ENCODE measurements at regions not wholly inside any gene's neighbourhood (a gene's known extent, or its start where the extent isn't known, plus 50 kb on each side); places are given as distances from the start of the nearest gene placed in this dataset.

DNA sequence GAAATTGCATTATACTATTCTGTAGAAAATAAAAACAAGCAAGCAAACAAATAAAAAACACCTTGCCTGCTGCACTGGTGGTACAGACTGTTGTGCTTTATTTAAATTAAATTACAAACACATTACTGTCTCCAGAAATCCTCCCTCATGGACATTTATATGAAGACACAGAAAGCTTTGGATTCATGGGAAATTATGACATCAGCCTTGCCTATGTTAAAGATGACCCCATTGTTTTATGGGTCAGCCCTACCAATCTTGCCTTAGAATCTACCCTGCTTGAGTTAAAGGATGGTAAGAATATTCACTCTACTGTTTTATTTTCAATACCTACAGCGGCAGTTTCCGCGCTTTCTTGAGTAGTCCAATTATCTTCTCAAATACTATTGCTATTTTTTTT, 1379.9 kb downstream of the TECRL start:
- H3K36me3 ChIP-seq (ENCODE audit: low read depth, missing control alignments) = no peaks in the 10 kb centered on the region
- 58 to 82% methylated on average over 3 of the region's 3 CpGs for WGBS, 2 donors

DNA sequence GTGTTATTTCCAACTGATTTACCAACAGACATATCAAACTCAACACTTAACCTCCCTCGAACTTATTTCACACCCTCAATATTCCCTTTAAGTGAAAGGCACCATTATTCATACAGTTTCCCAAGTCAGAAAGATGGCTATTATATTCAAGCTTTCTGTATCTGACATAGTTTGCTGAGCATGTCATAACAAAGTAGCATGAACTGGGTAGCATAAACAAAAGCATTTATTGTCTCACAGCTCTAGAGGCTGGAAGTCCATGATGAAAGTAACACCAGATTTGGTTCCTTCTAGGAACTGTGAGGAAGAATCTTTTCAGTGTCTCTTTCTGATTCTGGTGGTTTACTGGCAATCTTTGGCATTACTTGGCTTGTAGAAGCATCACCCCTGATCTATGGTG, 1388.6 kb downstream of the TECRL start:
- TF ChIP-seq, protein P1, sequence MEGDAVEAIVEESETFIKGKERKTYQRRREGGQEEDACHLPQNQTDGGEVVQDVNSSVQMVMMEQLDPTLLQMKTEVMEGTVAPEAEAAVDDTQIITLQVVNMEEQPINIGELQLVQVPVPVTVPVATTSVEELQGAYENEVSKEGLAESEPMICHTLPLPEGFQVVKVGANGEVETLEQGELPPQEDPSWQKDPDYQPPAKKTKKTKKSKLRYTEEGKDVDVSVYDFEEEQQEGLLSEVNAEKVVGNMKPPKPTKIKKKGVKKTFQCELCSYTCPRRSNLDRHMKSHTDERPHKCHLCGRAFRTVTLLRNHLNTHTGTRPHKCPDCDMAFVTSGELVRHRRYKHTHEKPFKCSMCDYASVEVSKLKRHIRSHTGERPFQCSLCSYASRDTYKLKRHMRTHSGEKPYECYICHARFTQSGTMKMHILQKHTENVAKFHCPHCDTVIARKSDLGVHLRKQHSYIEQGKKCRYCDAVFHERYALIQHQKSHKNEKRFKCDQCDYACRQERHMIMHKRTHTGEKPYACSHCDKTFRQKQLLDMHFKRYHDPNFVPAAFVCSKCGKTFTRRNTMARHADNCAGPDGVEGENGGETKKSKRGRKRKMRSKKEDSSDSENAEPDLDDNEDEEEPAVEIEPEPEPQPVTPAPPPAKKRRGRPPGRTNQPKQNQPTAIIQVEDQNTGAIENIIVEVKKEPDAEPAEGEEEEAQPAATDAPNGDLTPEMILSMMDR (IDR thresholded peaks at IDR 0.05) = no peak
- TF ChIP-seq POLR2A (IDR thresholded peaks at IDR 0.05) = no peak
- intact Hi-C loops (cut with DNase I; ENCODE audit: low total_unique reads) = no loop called here

More for the DNA sequence above, 1379.9 kb downstream of the TECRL start:
- no peaks in the 10 kb centered on the region for H3K9me3 ChIP-seq
- no peaks in the 10 kb centered on the region for H3K27me3 ChIP-seq
- no peak overlapping the region for H3K4me3 ChIP-seq
- intact Hi-C loops (cut with DNase I; ENCODE audit: low total_unique reads) = no loop called here
- DNase-seq = no peak
- no peak overlapping the region for H3K27ac ChIP-seq
- TF ChIP-seq, protein P1 (IDR thresholded peaks at IDR 0.05) = no peak
- no peak for TF ChIP-seq POLR2A (IDR thresholded peaks at IDR 0.05)
- no peaks in the 10 kb centered on the region for H3K4me1 ChIP-seq

DNA sequence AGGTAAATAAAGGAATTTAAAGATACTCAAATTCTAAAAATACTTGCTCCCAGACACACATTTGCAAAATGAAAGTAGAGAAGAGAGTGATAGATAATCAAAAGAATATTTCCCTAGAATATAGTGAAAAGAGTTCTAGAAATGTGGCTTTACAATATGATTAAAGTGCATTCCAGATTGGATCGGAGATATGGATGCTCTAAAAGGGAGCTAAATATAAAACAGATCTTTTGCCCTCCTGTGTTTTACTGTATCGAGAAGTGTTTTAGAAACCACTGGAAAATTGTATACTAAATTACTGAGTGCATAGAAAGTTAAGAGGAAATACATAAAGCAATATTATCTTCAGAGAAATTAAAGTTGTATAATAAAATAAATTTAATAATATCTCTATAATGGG, 1392.0 kb downstream of the TECRL start:
- 77 to 79% methylated on average over 2 of the region's 2 CpGs for WGBS, 2 donors

More for the DNA sequence above, 1388.6 kb downstream of the TECRL start:
- H3K9me3 ChIP-seq = no peaks in the 10 kb centered on the region
- H3K4me3 ChIP-seq = no peak overlapping the region
- H3K36me3 ChIP-seq (ENCODE audit: low read depth, missing control alignments) = no peaks in the 10 kb centered on the region
- no peaks in the 10 kb centered on the region for H3K27me3 ChIP-seq
- DNase-seq = no peak
- H3K27ac ChIP-seq = no peak overlapping the region
- 79 to 83% methylated on average over 1 of the region's 1 CpG for WGBS, 2 donors
- no peaks in the 10 kb centered on the region for H3K4me1 ChIP-seq

DNA sequence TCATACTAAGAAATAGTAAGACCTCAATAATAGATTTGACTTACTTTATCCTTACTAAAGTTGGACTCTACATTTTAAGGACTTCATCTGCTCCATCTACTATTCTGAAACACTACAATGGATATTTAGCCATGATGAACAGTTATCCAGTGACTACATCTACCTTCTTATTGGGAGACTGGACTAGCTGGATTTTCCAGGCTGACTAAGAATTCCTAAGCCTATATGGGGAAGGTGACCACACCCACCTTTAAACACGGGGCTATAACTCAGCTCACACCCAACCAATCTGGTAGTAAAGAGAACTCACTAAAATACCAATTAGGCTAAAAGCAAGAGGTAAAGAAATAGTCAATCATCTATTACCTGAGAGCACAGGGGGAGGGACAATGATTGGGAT, 1438.4 kb downstream of the TECRL start:
- intact Hi-C loops (cut with DNase I; ENCODE audit: low total_unique reads) = no loop called here
- H3K27ac ChIP-seq = no peak overlapping the region

More for the DNA sequence above, 1392.0 kb downstream of the TECRL start:
- Histone ChIP-seq H3K4me1 (no peaks in the 10 kb centered on the region), H3K9me3 (no peaks in the 10 kb centered on the region), H3K4me3 (no peak overlapping the region), H3K36me3 (ENCODE audit: low read depth, missing control alignments) (no peaks in the 10 kb centered on the region), H3K27me3 (no peaks in the 10 kb centered on the region), H3K27ac (no peak overlapping the region)
- TF ChIP-seq, protein P1 (IDR thresholded peaks at IDR 0.05) = no peak
- TF ChIP-seq POLR2A (IDR thresholded peaks at IDR 0.05) = no peak
- intact Hi-C loops (cut with DNase I; ENCODE audit: low total_unique reads) = no loop called here
- no peak for DNase-seq

DNA sequence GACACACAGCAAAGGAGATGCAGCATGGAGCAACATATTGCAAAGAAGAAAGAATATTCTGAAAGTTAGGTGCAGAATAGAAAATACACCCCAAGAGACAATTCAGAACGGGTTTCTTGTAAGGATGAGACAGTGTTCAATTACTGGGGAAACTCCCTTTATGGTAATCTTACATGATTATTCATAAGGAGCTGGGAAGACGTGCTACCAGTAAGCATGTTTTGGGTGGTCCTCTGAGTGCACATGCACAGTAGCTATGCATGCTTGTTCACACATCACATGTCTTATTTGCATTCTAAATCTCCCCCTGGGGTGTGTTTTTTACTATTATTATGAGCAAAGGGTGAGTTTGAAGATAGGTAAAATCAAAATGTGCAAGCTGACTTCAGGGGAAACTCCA, 1448.8 kb downstream of the TECRL start:
- Histone ChIP-seq H3K36me3 (ENCODE audit: low read depth, missing control alignments) (no peaks in the 10 kb centered on the region), H3K9me3 (no peaks in the 10 kb centered on the region), H3K27ac (no peak overlapping the region), H3K4me1 (no peaks in the 10 kb centered on the region), H3K27me3 (no peaks in the 10 kb centered on the region), H3K4me3 (no peak overlapping the region)
- WGBS, 2 donors = 62 to 66% methylated on average over 2 of the region's 2 CpGs
- DNase-seq = no peak
- intact Hi-C loops (cut with DNase I; ENCODE audit: low total_unique reads) = no loop called here
- TF ChIP-seq POLR2A (IDR thresholded peaks at IDR 0.05) = no peak
- TF ChIP-seq, protein P1 (IDR thresholded peaks at IDR 0.05) = no peak

More for the DNA sequence above, 1438.4 kb downstream of the TECRL start:
- H3K4me3 ChIP-seq = no peak overlapping the region
- WGBS, 2 donors = 67 to 86% methylated on average over 1 of the region's 1 CpG
- H3K4me1 ChIP-seq = no peaks in the 10 kb centered on the region
- TF ChIP-seq POLR2A (IDR thresholded peaks at IDR 0.05) = no peak
- TF ChIP-seq, protein P1 (IDR thresholded peaks at IDR 0.05) = no peak
- H3K36me3 ChIP-seq (ENCODE audit: low read depth, missing control alignments) = no peaks in the 10 kb centered on the region
- DNase-seq = no peak
- no peaks in the 10 kb centered on the region for H3K9me3 ChIP-seq
- H3K27me3 ChIP-seq = no peaks in the 10 kb centered on the region

Data from testis (tissue), 2 donors.